Right cardiac atrium (tissue), 5 donors: ENCODE measurements at regions not wholly inside any gene's neighbourhood (a gene's known extent, or its start where the extent isn't known, plus 50 kb on each side); places are given as distances from the start of the nearest gene placed in this dataset.

Source experiments
- ATAC-seq, 2 donors: fragments of 200-7000 bp; cut with Tn5 transposase; one replicate each; pipeline versions ENCODE4 v1.8.0 to v1.9.1; 2020; ENCODE audit warnings: moderate library complexity in 2 of 2, mild to moderate bottlenecking in 1 of 2
- DNase-seq, 3 donors: peaks; one replicate each; pipeline ENCODE4 v3.0.0-alpha.2; 2020
- H3K27ac ChIP-seq: one replicate; pipeline ENCODE4 v1.5.1; 2013; ENCODE audit warnings: mild to moderate bottlenecking, low read length, control low read depth, moderate library complexity
- H3K27me3 ChIP-seq: one replicate; pipeline ENCODE4 v1.6.1; 2013; ENCODE audit not compliant: control insufficient read depth, insufficient read depth
- H3K4me1 ChIP-seq: one replicate; pipeline ENCODE4 v1.6.1; 2013; ENCODE audit warnings: low read length; ENCODE audit not compliant: control insufficient read depth, insufficient read depth
- H3K4me3 ChIP-seq: one replicate; pipeline ENCODE4 v1.5.1; 2013; ENCODE audit warnings: low read length, control low read depth
- H3K9me3 ChIP-seq: one replicate; pipeline ENCODE4 v1.6.1; 2013; ENCODE audit warnings: low read length; ENCODE audit not compliant: control insufficient read depth
- WGBS: extraction: QIAGEN DNeasy Blood & Tissue Kit; methylation state at CpG from one replicate; pipeline ENCODE4 v1.1.7; 2013; 5-methylcytosine and 5-hydroxymethylcytosine counted together
- intact Hi-C, 4 donors: fragments of 100-400 bp; cut with DNase I; formaldehyde crosslinking; loops; one replicate each; pipeline versions ENCODE4 v1.11.0 to v1.14.0; 2022 to 2023
- donor health status: healthy with polysubstance abuse.
- donor health status: DM: no; HTN: yes; CAD: no.
- donor health status: DM: no; HTN: no; CAD: no.
- donor health status: DM: no; HTN: yes; CAD: no; lungs with severe emphysema.
- donor health status: DM: yes; HTN: yes; CAD: no.

- no peak overlapping the region for H3K4me3 ChIP-seq
- DNase-seq: no peak
- no peak for ATAC-seq
- peaks cover 1% of the 10 kb centered on the region for H3K9me3 ChIP-seq
- WGBS: 59% methylated on average over 3 of the region's 3 CpGs
- intact Hi-C loops: loop anchor here in 1 of 4 donors (10.0 kb wide), 1 partner anchor 297 kb away; no protein-coding TSS in a partner anchor
- H3K27me3 ChIP-seq: no peaks in the 10 kb centered on the region
- H3K27ac ChIP-seq: no peak overlapping the region
- H3K4me1 ChIP-seq: no peaks in the 10 kb centered on the region
These were observed 50.0 kb upstream of the SLC19A1 start for GRCh38 chr21:45592208-45592619.

- no peaks in the 10 kb centered on the region for H3K9me3 ChIP-seq
- H3K4me1 ChIP-seq: no peaks in the 10 kb centered on the region
- no peak overlapping the region for H3K27ac ChIP-seq
- 79% methylated on average over 14 of the region's 14 CpGs for WGBS
- intact Hi-C loops: loop anchor here in 1 of 4 donors (10.0 kb wide), 1 partner anchor 298 kb away; no protein-coding TSS in a partner anchor
- ATAC-seq (no peak), DNase-seq (no peak)
- no peaks in the 10 kb centered on the region for H3K27me3 ChIP-seq
- H3K4me3 ChIP-seq: no peak overlapping the region
These were observed 50.4 kb upstream of the SLC19A1 start for GRCh38 chr21:45592626-45593134.

GRCh38 chr21:45593162-45594022 lies 50.1 kb upstream of the PCBP3 start:
- Histone ChIP-seq H3K4me3 (no peak overlapping the region), H3K27ac (no peak overlapping the region), H3K27me3 (no peaks in the 10 kb centered on the region), H3K9me3 (no peaks in the 10 kb centered on the region), H3K4me1 (no peaks in the 10 kb centered on the region)
- WGBS: 78% methylated on average over 26 of the region's 26 CpGs
- intact Hi-C loops: loop anchor here in 1 of 4 donors (10.0 kb wide), 1 partner anchor 299 kb away; no protein-coding TSS in a partner anchor
- DNase-seq: no peak
- ATAC-seq: no peak
